ENCODE measurements at regions not wholly inside any gene's neighbourhood (a gene's known extent, or its start where the extent isn't known, plus 50 kb on each side); places are given as distances from the start of the nearest gene placed in this dataset.
"Not testable (repeated sequence)": the region's sequence is repeated elsewhere in the genome, so short reads cannot be mapped to it uniquely, and the experiment has no call there.

- not testable (repeated sequence) for DNase-seq (ENCODE audit: low read depth in 4 of 4, low spot score in 2 of 4)
These were observed 1112.1 kb upstream of the TMEM132C start for GRCh38 chr12:127154830-127155229.

GRCh38 chr12:127155935-127156619 lies 1110.9 kb upstream of the TMEM132C start:
- not testable (repeated sequence) for DNase-seq (ENCODE audit: low read depth in 4 of 4, low spot score in 2 of 4)

GRCh38 chr12:127157501-127158366 lies 1109.2 kb upstream of the TMEM132C start:
- DNase-seq (ENCODE audit: low read depth in 4 of 4, low spot score in 2 of 4), result not testable (repeated sequence)

DNA sequence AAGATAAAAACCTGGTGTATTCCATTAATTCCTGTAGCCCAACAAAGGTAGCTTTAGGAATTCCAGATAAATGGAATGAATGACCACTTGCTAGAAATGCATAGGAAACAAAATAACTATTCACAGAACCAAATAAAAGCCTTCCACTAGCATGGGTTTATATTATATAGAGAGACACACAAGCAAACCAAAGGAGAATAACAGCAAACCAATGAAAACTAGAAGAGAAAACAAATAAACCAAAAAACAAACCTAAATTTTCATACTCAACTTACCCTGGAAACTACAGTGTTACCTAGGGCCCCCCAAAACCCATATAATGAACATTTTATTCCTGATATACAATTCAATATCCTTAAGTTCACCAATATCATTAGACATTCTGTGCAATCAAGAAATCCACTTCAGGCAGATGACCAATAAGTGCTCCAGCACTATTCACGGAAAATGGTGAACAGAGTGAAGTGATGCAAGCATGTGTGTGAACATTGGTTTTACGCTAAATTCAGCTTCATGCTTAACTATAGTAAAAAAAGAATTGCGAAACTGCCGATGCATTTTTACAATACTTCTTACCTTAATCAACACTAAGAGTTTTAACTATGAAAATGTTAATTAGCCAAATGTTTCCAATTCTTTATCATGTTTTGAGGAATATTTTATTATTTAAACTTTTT lies 1108.4 kb upstream of the TMEM132C start:
- no peak for DNase-seq (ENCODE audit: low read depth in 4 of 4, low spot score in 2 of 4)

GRCh38 chr12:127161466-127161865 lies 1105.5 kb upstream of the TMEM132C start:
- no peak for DNase-seq (ENCODE audit: low read depth in 4 of 4, low spot score in 2 of 4)

- no peak for DNase-seq (ENCODE audit: low read depth in 4 of 4, low spot score in 2 of 4)
These were observed 1104.7 kb upstream of the TMEM132C start for GRCh38 chr12:127162307-127162706.

DNA sequence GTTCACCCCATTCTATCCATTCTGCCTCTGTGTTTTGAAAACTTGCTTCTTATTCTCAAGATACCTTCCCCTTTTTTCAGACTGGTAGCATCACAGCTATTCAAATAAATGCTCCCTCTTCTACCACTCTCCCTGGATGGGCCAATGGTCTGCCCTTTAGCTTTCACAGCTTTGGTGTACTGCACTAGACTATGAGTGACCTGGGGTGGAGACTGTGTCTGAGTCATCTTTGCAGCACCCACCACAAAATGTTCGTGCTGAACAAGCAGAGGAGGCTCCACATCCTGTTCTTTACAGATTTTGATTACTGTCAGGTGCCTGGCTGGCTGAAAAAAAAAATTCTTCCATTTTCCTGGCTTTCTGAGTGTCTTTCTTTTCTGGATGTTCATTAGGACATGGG lies 1104.1 kb upstream of the TMEM132C start:
- no peak for DNase-seq (ENCODE audit: low read depth in 4 of 4, low spot score in 2 of 4)

DNA sequence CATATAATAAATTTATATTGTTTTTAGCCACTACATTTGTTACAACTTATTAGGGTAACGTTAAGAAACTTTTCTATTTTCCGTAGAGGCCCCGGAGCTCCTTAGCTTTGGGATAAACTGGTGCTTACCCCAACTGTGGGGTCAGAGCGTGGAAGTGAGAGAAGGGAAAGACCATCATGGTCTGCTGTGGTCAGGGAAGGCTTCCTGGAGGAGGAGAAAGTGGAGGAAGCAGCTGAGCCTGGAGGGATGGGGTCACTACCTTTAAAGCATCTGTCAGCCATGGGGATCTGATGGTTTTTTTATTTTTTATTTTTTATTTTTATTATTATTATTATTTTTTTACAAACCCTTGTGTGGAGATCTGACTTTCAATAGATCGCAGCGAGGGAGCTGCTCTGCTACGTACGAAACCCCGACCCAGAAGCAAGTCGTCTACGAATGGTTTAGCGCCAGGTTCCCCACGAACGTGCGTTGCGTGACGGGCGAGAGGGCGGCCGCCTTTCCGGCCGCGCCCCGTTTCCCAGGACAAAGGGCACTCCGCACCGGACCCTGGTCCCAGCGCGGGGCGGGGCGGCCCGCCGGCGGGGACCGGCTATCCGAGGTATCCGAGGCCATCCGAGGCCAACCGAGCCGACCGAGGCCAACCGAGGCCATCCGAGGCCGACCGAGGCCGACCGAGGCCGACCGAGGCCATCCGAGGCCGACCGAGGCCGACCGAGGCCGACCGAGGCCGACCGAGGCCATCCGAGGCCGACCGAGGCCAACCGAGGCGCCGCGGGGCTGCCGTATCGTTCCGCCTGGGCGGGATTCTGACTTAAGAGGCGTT lies 1101.2 kb upstream of the TMEM132C start:
- peak; percentile 31 to 63 (median 58) for DNase-seq (ENCODE audit: low read depth in 4 of 4, low spot score in 2 of 4)

GRCh38 chr12:127169321-127170181 lies 1097.4 kb upstream of the TMEM132C start:
- DNase-seq (ENCODE audit: low read depth in 4 of 4, low spot score in 2 of 4), result no peak

DNA sequence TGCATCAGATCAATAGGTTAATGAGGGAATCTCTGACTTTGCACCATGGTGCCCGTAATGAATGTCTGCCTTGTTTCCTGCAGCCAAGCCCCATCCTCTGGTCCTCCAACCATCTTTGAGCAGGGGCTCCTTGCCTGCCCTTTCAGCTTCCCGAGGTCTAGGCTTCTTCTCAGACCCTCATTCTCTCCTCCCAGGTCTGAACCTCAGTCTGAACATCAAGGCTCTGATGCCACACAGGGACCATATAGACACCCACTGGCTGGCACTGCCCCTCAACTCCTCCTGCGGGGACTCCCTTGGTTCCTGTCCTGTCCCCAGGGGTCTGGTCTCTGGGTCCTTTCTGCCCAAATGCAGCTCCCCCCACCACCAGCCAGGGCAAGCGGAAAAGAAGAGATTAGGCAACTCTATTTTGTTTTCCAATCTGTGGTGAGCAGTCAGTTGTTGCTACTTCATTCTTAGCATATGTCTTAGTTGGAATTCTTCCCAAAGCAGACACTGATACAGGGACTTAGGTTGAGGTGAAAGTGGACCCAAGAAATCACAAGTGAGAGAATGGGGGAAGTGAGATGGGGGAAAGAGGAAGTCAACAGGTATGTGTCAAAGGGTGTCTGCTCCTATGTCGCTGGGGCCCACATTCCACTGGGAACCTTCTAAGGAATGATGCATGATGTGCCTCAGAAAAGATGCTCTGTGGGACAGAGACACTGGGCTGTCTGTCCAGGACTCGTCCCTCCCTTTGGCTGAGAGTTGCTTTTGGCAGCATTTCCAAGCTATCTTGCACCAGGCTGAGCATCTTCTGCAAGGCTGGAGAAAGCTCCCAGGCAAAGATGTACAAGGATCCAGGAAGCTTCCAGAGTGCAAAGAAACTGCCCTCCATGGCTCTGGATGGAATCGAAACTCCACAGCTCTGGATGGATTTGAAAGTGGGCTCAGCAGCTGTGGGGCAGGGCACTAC lies 1096.5 kb upstream of the TMEM132C start:
- DNase-seq (ENCODE audit: low read depth in 4 of 4, low spot score in 2 of 4), result no peak

DNA sequence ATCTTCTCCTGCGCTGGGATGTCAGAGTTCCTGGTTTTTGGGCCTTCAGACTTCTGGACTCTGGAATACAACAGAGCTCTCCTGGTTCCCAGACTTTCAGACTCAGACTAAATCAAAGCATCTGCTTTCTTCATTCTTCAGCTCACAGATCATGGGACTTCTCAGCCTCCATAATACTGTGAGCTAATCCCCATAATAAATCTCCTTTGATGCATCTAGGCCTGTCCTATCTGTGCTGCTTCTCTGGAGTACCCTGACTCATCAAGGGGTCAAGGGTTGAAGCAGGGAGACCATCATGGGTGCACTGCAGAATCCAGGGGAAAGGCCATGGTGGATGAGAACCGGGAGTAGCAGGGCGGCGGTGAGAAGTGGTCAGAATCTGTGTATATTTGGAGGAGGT lies 1094.1 kb upstream of the TMEM132C start:
- DNase-seq (ENCODE audit: low read depth in 4 of 4, low spot score in 2 of 4), result no peak

DNA sequence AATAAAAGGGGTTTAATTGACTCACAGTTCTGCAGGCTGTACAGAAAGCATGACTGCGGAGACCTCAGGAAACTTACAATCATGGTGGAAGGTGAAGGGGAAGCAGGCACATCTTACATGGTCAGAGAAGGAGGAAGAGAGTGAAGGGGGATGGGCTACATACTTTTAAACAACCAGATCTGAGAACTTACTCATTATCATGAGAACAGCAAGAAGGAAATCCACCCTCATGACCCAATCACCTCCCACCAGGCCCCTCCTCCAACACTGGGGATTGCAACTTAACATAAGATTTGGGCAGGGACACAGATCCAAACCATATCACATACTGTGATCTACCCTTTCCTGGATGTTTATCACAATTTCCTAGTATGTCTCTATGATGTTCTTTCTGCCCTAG lies 1093.0 kb upstream of the TMEM132C start:
- DNase-seq (ENCODE audit: low read depth in 4 of 4, low spot score in 2 of 4), result not testable (repeated sequence)

GRCh38 chr12:127174881-127175280 lies 1092.1 kb upstream of the TMEM132C start:
- DNase-seq (ENCODE audit: low read depth in 4 of 4, low spot score in 2 of 4), result no peak

DNA sequence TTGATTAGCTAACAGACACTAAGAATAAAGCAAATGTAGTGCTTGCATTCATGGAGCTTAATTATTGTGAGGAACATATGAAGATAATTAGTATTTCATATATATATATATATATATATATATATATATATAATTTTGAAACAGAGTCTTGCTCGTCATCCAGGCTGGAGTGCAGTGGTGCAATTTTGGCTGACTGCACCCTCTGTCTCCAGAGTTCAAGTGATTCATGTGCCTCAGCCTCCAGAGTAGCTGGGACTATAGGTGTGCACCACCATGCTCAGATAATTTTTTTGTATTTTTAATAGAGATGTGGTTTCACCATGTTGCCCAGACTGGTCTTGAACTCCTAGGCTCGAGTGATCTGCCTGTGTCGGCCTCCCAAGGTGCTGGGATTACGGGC lies 1091.6 kb upstream of the TMEM132C start:
- DNase-seq (ENCODE audit: low read depth in 4 of 4, low spot score in 2 of 4), result no peak

DNA sequence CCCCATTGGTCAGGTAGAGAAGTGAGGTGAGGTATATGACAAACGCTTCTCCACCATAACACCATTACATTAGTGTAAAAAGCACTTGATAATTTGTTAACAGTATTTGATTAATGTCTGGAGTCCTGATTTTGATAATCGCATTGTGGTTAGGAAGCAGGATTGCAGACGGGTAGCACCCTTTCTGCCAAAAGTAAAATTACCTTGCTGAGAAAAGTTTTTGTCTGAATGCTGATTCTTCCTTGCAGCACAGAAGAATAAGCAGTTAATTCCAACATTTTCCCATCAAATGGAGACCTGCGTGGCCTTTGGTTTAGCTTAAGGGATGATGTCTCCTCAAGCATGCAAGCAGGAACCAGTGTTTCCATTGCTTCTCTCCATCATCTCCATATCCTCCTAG lies 1090.2 kb upstream of the TMEM132C start:
- no peak for DNase-seq (ENCODE audit: low read depth in 4 of 4, low spot score in 2 of 4)

DNA sequence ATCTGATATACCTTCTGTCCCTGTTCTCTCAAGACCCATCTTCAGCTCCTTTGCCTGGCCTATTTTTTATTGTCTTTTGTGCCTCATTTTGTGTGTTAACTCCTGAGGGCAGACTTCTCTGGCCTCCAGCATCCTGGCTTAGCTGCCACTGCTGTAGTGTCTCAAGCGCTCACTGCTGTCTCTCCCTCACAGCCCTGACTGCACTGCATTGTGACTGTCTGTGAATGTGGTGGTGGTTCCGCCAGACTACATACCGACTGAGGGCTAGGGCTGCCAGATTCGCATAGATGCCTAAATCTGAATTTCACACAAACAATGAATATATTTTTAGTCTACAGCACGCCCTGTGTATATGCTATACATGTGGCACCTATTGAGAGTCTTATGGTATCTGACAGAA lies 1088.9 kb upstream of the TMEM132C start:
- no peak for DNase-seq (ENCODE audit: low read depth in 4 of 4, low spot score in 2 of 4)

- no peak for DNase-seq (ENCODE audit: low read depth in 4 of 4, low spot score in 2 of 4)
These were observed 1088.5 kb upstream of the TMEM132C start for GRCh38 chr12:127178463-127178862.

DNA sequence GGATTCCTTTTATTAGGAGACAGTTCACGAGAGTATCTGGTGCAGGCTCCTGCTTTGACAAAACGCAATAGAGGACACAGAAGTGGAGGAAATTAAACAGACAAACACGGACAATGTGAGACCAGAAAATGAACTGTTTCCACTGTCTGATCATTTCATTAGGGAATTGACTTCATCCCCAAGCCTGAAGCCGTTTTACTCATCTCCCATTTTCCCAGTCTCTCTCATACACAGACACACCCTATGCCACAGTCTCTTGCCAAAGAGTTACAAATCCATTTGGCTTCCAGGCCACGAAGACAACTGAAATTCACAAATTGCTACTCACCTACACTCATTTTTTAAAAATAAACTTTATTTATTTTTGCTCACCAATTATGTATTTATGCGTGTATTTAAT lies 1087.8 kb upstream of the TMEM132C start:
- no peak for DNase-seq (ENCODE audit: low read depth in 4 of 4, low spot score in 2 of 4)

- DNase-seq (ENCODE audit: low read depth in 4 of 4, low spot score in 2 of 4), result no peak
These were observed 1085.0 kb upstream of the TMEM132C start for GRCh38 chr12:127182018-127182417.

Data from left renal cortex interstitium (tissue), 4 donors.